ENCODE measurements at regions not wholly inside any gene's neighbourhood (a gene's known extent, or its start where the extent isn't known, plus 50 kb on each side); places are given as distances from the start of the nearest gene placed in this dataset.
"Not testable (repeated sequence)": the region's sequence is repeated elsewhere in the genome, so short reads cannot be mapped to it uniquely, and the experiment has no call there.

- no CpG with 5 or more reads among the region's 1 CpG for WGBS (ENCODE audit: insufficient coverage)
- H3K36me3 Mint-ChIP-seq = no peaks in the 10 kb centered on the region
- H3K9me3 Mint-ChIP-seq = peaks cover 7 to 15% (median 9%) of the 10 kb centered on the region in 3 donors
- H3K27ac Mint-ChIP-seq = no peak overlapping the region
- Histone ChIP-seq H3K27ac (ENCODE audit: low read length) (no peak overlapping the region), H3K27me3 (replicated peaks in 1 of 2; ENCODE audit: control insufficient read depth in 2 of 2, extremely low read depth in 1 of 2, insufficient read depth in 2 of 2, low read length in 1 of 2) (no peaks in the 10 kb centered on the region), H3K9me3 (no peaks in the 10 kb centered on the region), H3K4me1 (ENCODE audit: control insufficient read depth in 1 of 2, extremely low read depth in 1 of 2, insufficient read depth in 2 of 2, low read length in 2 of 2) (no peaks in the 10 kb centered on the region), H3K4me3 (ENCODE audit: control insufficient read depth in 1 of 2, extremely low read depth in 1 of 2, low read length in 1 of 2) (no peak overlapping the region), H3K36me3 (ENCODE audit: control insufficient read depth in 2 of 2, extremely low read depth in 1 of 2, insufficient read depth in 1 of 2, low read length in 1 of 2) (no peaks in the 10 kb centered on the region)
- no peak overlapping the region for H3K4me3 Mint-ChIP-seq
- peaks cover 1 to 3% of the 10 kb centered on the region in 2 donors for H3K27me3 Mint-ChIP-seq
- POLR2A ChIA-PET = no interaction called here
- DNase-seq (no peak), ATAC-seq (replicated peaks in 1 of 4) (no peak)
- H3K4me1 Mint-ChIP-seq = peaks cover 0 to 2% (median 0%) of the 10 kb centered on the region in 3 donors
- CTCF ChIA-PET = no interaction called here
Observed at GRCh38 chr6:140713495-140713894, 1339.0 kb upstream of the CITED2 start.

DNA sequence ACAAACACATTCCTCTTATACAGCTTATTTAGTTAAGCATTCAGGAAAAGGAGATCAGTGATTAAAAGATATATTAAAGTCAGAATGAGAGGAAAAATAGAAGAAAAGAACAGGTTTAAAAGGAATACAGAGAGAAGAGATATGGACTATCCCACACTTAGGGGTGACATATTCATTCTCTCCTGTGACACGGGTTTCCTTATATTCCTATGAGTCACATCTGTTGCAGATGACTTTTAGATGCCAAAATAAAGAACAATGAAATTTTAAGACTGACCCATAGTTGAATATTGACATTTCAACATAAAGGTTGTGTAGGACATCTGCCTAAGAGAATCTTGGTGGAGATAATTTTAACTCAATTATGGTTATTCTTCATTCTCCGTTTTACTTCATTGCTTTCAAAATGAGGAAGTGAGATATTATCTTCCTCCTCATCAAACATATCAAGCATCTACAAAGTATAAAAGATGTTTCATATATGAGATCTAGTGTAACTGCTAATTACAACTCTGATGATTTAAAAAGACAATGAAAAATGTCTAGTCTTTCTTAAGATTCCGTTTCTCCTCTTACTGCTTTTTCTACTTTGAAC is 1336.7 kb upstream of the CITED2 start:
- H3K4me1 ChIP-seq (ENCODE audit: control insufficient read depth in 1 of 2, extremely low read depth in 1 of 2, insufficient read depth in 2 of 2, low read length in 2 of 2) = no peaks in the 10 kb centered on the region
- Mint-ChIP-seq H3K4me1 (peaks cover 0 to 2% (median 0%) of the 10 kb centered on the region in 3 donors), H3K27ac (no peak overlapping the region), H3K27me3 (no peaks in the 10 kb centered on the region), H3K9me3 (peaks cover 0 to 5% (median 4%) of the 10 kb centered on the region in 3 donors), H3K4me3 (no peak overlapping the region), H3K36me3 (no peaks in the 10 kb centered on the region)
- no peaks in the 10 kb centered on the region for H3K27me3 ChIP-seq (replicated peaks in 1 of 2; ENCODE audit: control insufficient read depth in 2 of 2, extremely low read depth in 1 of 2, insufficient read depth in 2 of 2, low read length in 1 of 2)
- DNase-seq (no peak), ATAC-seq (replicated peaks in 1 of 4) (no peak)
- H3K36me3 ChIP-seq (ENCODE audit: control insufficient read depth in 2 of 2, extremely low read depth in 1 of 2, insufficient read depth in 1 of 2, low read length in 1 of 2) = no peaks in the 10 kb centered on the region
- H3K27ac ChIP-seq (ENCODE audit: low read length) = no peak overlapping the region
- ChIA-PET POLR2A (no interaction called here), CTCF (no interaction called here)
- H3K4me3 ChIP-seq (ENCODE audit: control insufficient read depth in 1 of 2, extremely low read depth in 1 of 2, low read length in 1 of 2) = no peak overlapping the region
- H3K9me3 ChIP-seq = no peaks in the 10 kb centered on the region
- WGBS (ENCODE audit: insufficient coverage) = no CpG with 5 or more reads among the region's 3 CpGs

- Histone ChIP-seq H3K4me1 (ENCODE audit: control insufficient read depth in 1 of 2, extremely low read depth in 1 of 2, insufficient read depth in 2 of 2, low read length in 2 of 2) (no peaks in the 10 kb centered on the region), H3K9me3 (no peaks in the 10 kb centered on the region), H3K36me3 (ENCODE audit: control insufficient read depth in 2 of 2, extremely low read depth in 1 of 2, insufficient read depth in 1 of 2, low read length in 1 of 2) (no peaks in the 10 kb centered on the region), H3K27ac (ENCODE audit: low read length) (no peak overlapping the region), H3K27me3 (replicated peaks in 1 of 2; ENCODE audit: control insufficient read depth in 2 of 2, extremely low read depth in 1 of 2, insufficient read depth in 2 of 2, low read length in 1 of 2) (no peaks in the 10 kb centered on the region), H3K4me3 (ENCODE audit: control insufficient read depth in 1 of 2, extremely low read depth in 1 of 2, low read length in 1 of 2) (no peak overlapping the region)
- H3K4me3 Mint-ChIP-seq = no peak overlapping the region
- no CpG with 5 or more reads among the region's 1 CpG for WGBS (ENCODE audit: insufficient coverage)
- no peaks in the 10 kb centered on the region for H3K36me3 Mint-ChIP-seq
- ChIA-PET POLR2A (interaction anchor here in 1 of 2 donors (0.6 kb wide), 1 partner anchor 254 kb away, joined by 8 read pairs; no protein-coding TSS in a partner anchor), CTCF (no interaction called here)
- no peak overlapping the region for H3K27ac Mint-ChIP-seq
- DNase-seq (no peak), ATAC-seq (replicated peaks in 1 of 4) (no peak)
- H3K9me3 Mint-ChIP-seq = no peaks in the 10 kb centered on the region
- H3K4me1 Mint-ChIP-seq = peaks cover 0 to 2% (median 0%) of the 10 kb centered on the region in 3 donors
- no peaks in the 10 kb centered on the region for H3K27me3 Mint-ChIP-seq
Observed at GRCh38 chr6:140708441-140708840, 1334.0 kb upstream of the CITED2 start.

- H3K4me3 Mint-ChIP-seq; DNase-seq; H3K4me3 ChIP-seq (ENCODE audit: control insufficient read depth in 1 of 2, extremely low read depth in 1 of 2, low read length in 1 of 2); H3K27ac ChIP-seq (ENCODE audit: low read length); H3K27me3 Mint-ChIP-seq; H3K27ac Mint-ChIP-seq; ATAC-seq (replicated peaks in 1 of 4); POLR2A ChIA-PET; H3K36me3 Mint-ChIP-seq; H3K36me3 ChIP-seq (ENCODE audit: control insufficient read depth in 2 of 2, extremely low read depth in 1 of 2, insufficient read depth in 1 of 2, low read length in 1 of 2); H3K9me3 ChIP-seq; H3K27me3 ChIP-seq (replicated peaks in 1 of 2; ENCODE audit: control insufficient read depth in 2 of 2, extremely low read depth in 1 of 2, insufficient read depth in 2 of 2, low read length in 1 of 2); H3K4me1 Mint-ChIP-seq; H3K4me1 ChIP-seq (ENCODE audit: control insufficient read depth in 1 of 2, extremely low read depth in 1 of 2, insufficient read depth in 2 of 2, low read length in 2 of 2); H3K9me3 Mint-ChIP-seq: not testable (repeated sequence)
- CTCF ChIA-PET = interaction anchor here in 1 of 2 donors (0.9 kb wide), 1 partner anchor 20 kb away, joined by 3 read pairs; no protein-coding TSS in a partner anchor
- no CpG with 5 or more reads among the region's 1 CpG for WGBS (ENCODE audit: insufficient coverage)
Observed at GRCh38 chr6:140704008-140704407, 1329.6 kb upstream of the CITED2 start.

DNA sequence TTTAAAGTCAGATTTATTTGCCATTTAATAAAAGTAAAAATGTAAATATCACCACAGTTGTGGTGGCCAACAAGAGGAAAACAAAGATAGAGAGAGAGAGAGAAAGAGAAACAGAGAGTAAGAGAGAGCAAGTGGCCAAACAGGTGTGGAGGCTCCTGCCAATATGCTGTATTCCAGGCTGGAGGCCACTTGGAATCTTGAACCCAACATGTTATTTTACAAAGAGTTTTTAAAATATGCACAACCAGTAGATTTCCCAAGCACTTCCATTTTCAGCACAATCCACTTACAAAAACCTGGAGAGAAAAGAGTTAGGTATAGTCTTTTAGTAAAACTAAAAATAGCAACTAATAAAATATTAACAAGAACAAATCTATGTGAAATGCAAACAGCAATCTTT is 1323.1 kb upstream of the CITED2 start:
- Histone ChIP-seq H3K9me3 (no peaks in the 10 kb centered on the region), H3K4me3 (ENCODE audit: control insufficient read depth in 1 of 2, extremely low read depth in 1 of 2, low read length in 1 of 2) (no peak overlapping the region), H3K36me3 (ENCODE audit: control insufficient read depth in 2 of 2, extremely low read depth in 1 of 2, insufficient read depth in 1 of 2, low read length in 1 of 2) (no peaks in the 10 kb centered on the region), H3K27ac (ENCODE audit: low read length) (no peak overlapping the region), H3K27me3 (replicated peaks in 1 of 2; ENCODE audit: control insufficient read depth in 2 of 2, extremely low read depth in 1 of 2, insufficient read depth in 2 of 2, low read length in 1 of 2) (no peaks in the 10 kb centered on the region), H3K4me1 (ENCODE audit: control insufficient read depth in 1 of 2, extremely low read depth in 1 of 2, insufficient read depth in 2 of 2, low read length in 2 of 2) (no peaks in the 10 kb centered on the region)
- Mint-ChIP-seq H3K4me3 (no peak overlapping the region), H3K27me3 (peaks cover 0 to 5% of the 10 kb centered on the region in 2 donors), H3K9me3 (no peaks in the 10 kb centered on the region), H3K27ac (no peak overlapping the region), H3K36me3 (no peaks in the 10 kb centered on the region), H3K4me1 (no peaks in the 10 kb centered on the region)
- ChIA-PET CTCF (interaction anchor here in 1 of 2 donors (0.6 kb wide), 1 partner anchor 332 kb away, joined by 3 read pairs; no protein-coding TSS in a partner anchor), POLR2A (no interaction called here)
- DNase-seq = no peak
- ATAC-seq (replicated peaks in 1 of 4) = no peak

GRCh38 chr6:140684776-140685550 is 1310.5 kb upstream of the CITED2 start:
- H3K4me3 Mint-ChIP-seq = no peak overlapping the region
- Histone ChIP-seq H3K36me3 (ENCODE audit: control insufficient read depth in 2 of 2, extremely low read depth in 1 of 2, insufficient read depth in 1 of 2, low read length in 1 of 2) (no peaks in the 10 kb centered on the region), H3K4me3 (ENCODE audit: control insufficient read depth in 1 of 2, extremely low read depth in 1 of 2, low read length in 1 of 2) (no peak overlapping the region), H3K27me3 (replicated peaks in 1 of 2; ENCODE audit: control insufficient read depth in 2 of 2, extremely low read depth in 1 of 2, insufficient read depth in 2 of 2, low read length in 1 of 2) (no peaks in the 10 kb centered on the region), H3K9me3 (no peaks in the 10 kb centered on the region), H3K27ac (ENCODE audit: low read length) (no peak overlapping the region), H3K4me1 (ENCODE audit: control insufficient read depth in 1 of 2, extremely low read depth in 1 of 2, insufficient read depth in 2 of 2, low read length in 2 of 2) (no peaks in the 10 kb centered on the region)
- H3K27ac Mint-ChIP-seq = no peak overlapping the region
- WGBS (ENCODE audit: insufficient coverage) = no CpG with 5 or more reads among the region's 1 CpG
- no peaks in the 10 kb centered on the region for H3K4me1 Mint-ChIP-seq
- ChIA-PET CTCF (no interaction called here), POLR2A (no interaction called here)
- no peaks in the 10 kb centered on the region for H3K36me3 Mint-ChIP-seq
- ATAC-seq (replicated peaks in 1 of 4) (no peak), DNase-seq (no peak)
- no peaks in the 10 kb centered on the region for H3K27me3 Mint-ChIP-seq
- no peaks in the 10 kb centered on the region for H3K9me3 Mint-ChIP-seq

Measured in T-cell (primary cell).